Spinal cord (tissue), 9 donors: ENCODE measurements at regions not wholly inside any gene's neighbourhood (a gene's known extent, or its start where the extent isn't known, plus 50 kb on each side); places are given as distances from the start of the nearest gene placed in this dataset.
A peak's percentile ranks its signal among the peaks of the same experiment; 100 is the strongest.

ENCODE experiments used
- DNase-seq, 6 donors: peaks; one replicate each; pipeline versions ENCODE4 v3.0.0 to v3.0.0-alpha.2; 2013 to 2015; ENCODE audit warnings: low spot score in 6 of 6, low read depth in 4 of 6
- H3K27ac ChIP-seq: one replicate; pipeline ENCODE4 v1.5.1; 2013; ENCODE audit warnings: low read depth, low read length, control low read depth
- H3K27me3 ChIP-seq: one replicate; pipeline ENCODE4 v1.6.1; 2013; ENCODE audit warnings: low read length; ENCODE audit not compliant: control insufficient read depth, insufficient read depth
- H3K36me3 ChIP-seq: one replicate; pipeline ENCODE4 v1.6.1; 2013; ENCODE audit warnings: low read length; ENCODE audit not compliant: control insufficient read depth, insufficient read depth
- H3K4me1 ChIP-seq: one replicate; pipeline ENCODE4 v1.6.1; 2013; ENCODE audit warnings: low read length; ENCODE audit not compliant: control insufficient read depth, insufficient read depth
- H3K4me3 ChIP-seq: one replicate; pipeline ENCODE4 v1.5.1; 2013; ENCODE audit warnings: low read depth, low read length, control low read depth
- H3K9me3 ChIP-seq: one replicate; pipeline ENCODE4 v1.6.1; 2013; ENCODE audit warnings: low read length; ENCODE audit not compliant: control insufficient read depth, insufficient read depth
- WGBS: methylation state at CpG from one replicate; pipeline ENCODE4 v1.1.5; 2013; ENCODE audit warnings: missing lambda C conversion rate; ENCODE audit not compliant: insufficient coverage; 5-methylcytosine and 5-hydroxymethylcytosine counted together
- donor health status: healthy.

- no peak overlapping the region for H3K27ac ChIP-seq
- 100% methylated on average over 1 of the region's 4 CpGs for WGBS
These were observed 413.4 kb downstream of the ANXA1 start for GRCh38 chr9:73565026-73565425.

GRCh38 chr9:73565833-73566465, 414.3 kb downstream of the ANXA1 start:
- H3K4me1 ChIP-seq, result no peaks in the 10 kb centered on the region
- no peaks in the 10 kb centered on the region for H3K27me3 ChIP-seq
- H3K36me3 ChIP-seq, result no peaks in the 10 kb centered on the region
- H3K27ac ChIP-seq, result no peak overlapping the region
- DNase-seq, result peak in 2 of 6 donors; percentile 58 to 60
- no peak overlapping the region for H3K4me3 ChIP-seq
- H3K9me3 ChIP-seq, result peaks cover 1% of the 10 kb centered on the region

More at GRCh38 chr9:73565026-73565425, 413.4 kb downstream of the ANXA1 start:
- Histone ChIP-seq H3K4me3 (no peak overlapping the region), H3K9me3 (peaks cover 1% of the 10 kb centered on the region), H3K4me1 (no peaks in the 10 kb centered on the region), H3K36me3 (no peaks in the 10 kb centered on the region), H3K27me3 (no peaks in the 10 kb centered on the region)
- no peak for DNase-seq

GRCh38 chr9:73566627-73567026, 415.0 kb downstream of the ANXA1 start:
- H3K27ac ChIP-seq, result no peak overlapping the region
- no peak for DNase-seq
- no peaks in the 10 kb centered on the region for H3K4me1 ChIP-seq
- no peaks in the 10 kb centered on the region for H3K36me3 ChIP-seq
- no peaks in the 10 kb centered on the region for H3K27me3 ChIP-seq
- no CpG with 5 or more reads among the region's 1 CpG for WGBS
- no peak overlapping the region for H3K4me3 ChIP-seq
- peaks cover 1% of the 10 kb centered on the region for H3K9me3 ChIP-seq

- no peak overlapping the region for H3K4me3 ChIP-seq
- WGBS, result 100% methylated on average over 1 of the region's 4 CpGs
- H3K36me3 ChIP-seq, result no peaks in the 10 kb centered on the region
- H3K27me3 ChIP-seq, result no peaks in the 10 kb centered on the region
- DNase-seq, result peak in 1 of 6 donors; percentile 14
- H3K9me3 ChIP-seq, result no peaks in the 10 kb centered on the region
- H3K27ac ChIP-seq, result no peak overlapping the region
- H3K4me1 ChIP-seq, result no peaks in the 10 kb centered on the region
These were observed 421.6 kb downstream of the ANXA1 start for GRCh38 chr9:73573235-73573634.

GRCh38 chr9:73575101-73576060, 423.7 kb downstream of the ANXA1 start:
- no peaks in the 10 kb centered on the region for H3K4me1 ChIP-seq
- no peaks in the 10 kb centered on the region for H3K36me3 ChIP-seq
- peak overlapping the region; percentile 12 for H3K27ac ChIP-seq
- DNase-seq, result peak in 1 of 6 donors; percentile 51
- no peaks in the 10 kb centered on the region for H3K9me3 ChIP-seq
- no peak overlapping the region for H3K4me3 ChIP-seq
- WGBS, result 90% methylated on average over 2 of the region's 4 CpGs
- no peaks in the 10 kb centered on the region for H3K27me3 ChIP-seq

GRCh38 chr9:73577848-73578247, 426.2 kb downstream of the ANXA1 start:
- 0% methylated on average over 1 of the region's 3 CpGs for WGBS
- Histone ChIP-seq H3K27me3 (no peaks in the 10 kb centered on the region), H3K36me3 (no peaks in the 10 kb centered on the region), H3K27ac (no peak overlapping the region), H3K9me3 (no peaks in the 10 kb centered on the region), H3K4me3 (no peak overlapping the region), H3K4me1 (no peaks in the 10 kb centered on the region)
- peak in 5 of 6 donors; percentile 27 to 88 (median 52) for DNase-seq

- Histone ChIP-seq H3K27me3 (no peaks in the 10 kb centered on the region), H3K9me3 (no peaks in the 10 kb centered on the region), H3K27ac (no peak overlapping the region), H3K4me1 (no peaks in the 10 kb centered on the region), H3K36me3 (no peaks in the 10 kb centered on the region), H3K4me3 (no peak overlapping the region)
- no peak for DNase-seq
- no CpG with 5 or more reads among the region's 2 CpGs for WGBS
These were observed 428.2 kb downstream of the ANXA1 start for GRCh38 chr9:73579823-73580222.

- DNase-seq, result peak in 1 of 6 donors; percentile 51
- H3K4me1 ChIP-seq, result no peaks in the 10 kb centered on the region
- no peak overlapping the region for H3K4me3 ChIP-seq
- no peak overlapping the region for H3K27ac ChIP-seq
- H3K27me3 ChIP-seq, result no peaks in the 10 kb centered on the region
- H3K9me3 ChIP-seq, result no peaks in the 10 kb centered on the region
- no peaks in the 10 kb centered on the region for H3K36me3 ChIP-seq
These were observed 431.9 kb downstream of the ANXA1 start for GRCh38 chr9:73583576-73583975.

- peak in 1 of 6 donors; percentile 19 for DNase-seq
- Histone ChIP-seq H3K27me3 (no peaks in the 10 kb centered on the region), H3K27ac (no peak overlapping the region), H3K36me3 (no peaks in the 10 kb centered on the region), H3K4me1 (no peaks in the 10 kb centered on the region), H3K9me3 (no peaks in the 10 kb centered on the region), H3K4me3 (no peak overlapping the region)
- WGBS, result no CpG with 5 or more reads among the region's 3 CpGs
These were observed 443.4 kb downstream of the ANXA1 start for GRCh38 chr9:73595036-73595545.
